WTC11 (cell line): ENCODE measurements at regions not wholly inside any gene's neighbourhood (a gene's known extent, or its start where the extent isn't known, plus 50 kb on each side); places are given as distances from the start of the nearest gene placed in this dataset.

Source experiments
- ATAC-seq: fragments of 200-7000 bp; cut with Tn5 transposase; 2 replicates; pipeline ENCODE4 v1.10.0; 2021; ENCODE audit warnings: mild to moderate bottlenecking, moderate library complexity
- CTCF ChIA-PET: fragments of 300-600 bp; sonication (Branson Sonifier 250); formaldehyde crosslinking; loops from one replicate; lab custom pipeline; 2021; ENCODE audit warnings: antibody characterized with exemption; lab: Charles Lee
- POLR2A ChIA-PET: fragments of 350-600 bp; sonication (Branson Sonifier 250); formaldehyde crosslinking; loops from one replicate; lab custom pipeline; 2021; ENCODE audit warnings: antibody characterized with exemption; lab: Charles Lee
- DNase-seq: peaks from one replicate; pipeline ENCODE4 v3.0.0; 2021; ENCODE audit warnings: low spot score
- H3K27ac Mint-ChIP-seq: 2 replicates; pipeline ENCODE4 v1.8.0; 2021; ENCODE audit warnings: mixed read lengths
- H3K27me3 Mint-ChIP-seq: 2 replicates; pipeline ENCODE4 v1.8.0; 2021; ENCODE audit warnings: low read depth, mild to moderate bottlenecking, moderate library complexity, mixed read lengths
- H3K36me3 Mint-ChIP-seq: 2 replicates; pipeline ENCODE4 v1.8.0; 2021; ENCODE audit warnings: mixed read lengths
- H3K4me1 Mint-ChIP-seq: 2 replicates; pipeline ENCODE4 v1.8.0; 2022; ENCODE audit warnings: mixed read lengths
- H3K4me3 Mint-ChIP-seq: 2 replicates; pipeline ENCODE4 v1.8.0; 2021; ENCODE audit warnings: mild to moderate bottlenecking, moderate library complexity, mixed read lengths
- H3K9me3 Mint-ChIP-seq: 2 replicates; pipeline ENCODE4 v1.8.0; 2021; ENCODE audit warnings: mixed read lengths
- CREB1 ChIP-seq: sonication (generic); formaldehyde crosslinking; IDR thresholded peaks from 2 replicates; pipeline ENCODE4 v1.8.0; 2023; ENCODE audit warnings: mild to moderate bottlenecking, missing genetic modification reagents
- EMX1 ChIP-seq: fragments of 250-450 bp; sonication (Bioruptor Pico); IDR thresholded peaks from 2 replicates; pipeline ENCODE4 v1.8.0; 2021; ENCODE audit warnings: mild to moderate bottlenecking
- FOXK1 ChIP-seq: sonication (generic); formaldehyde crosslinking; IDR thresholded peaks from 2 replicates; pipeline ENCODE4 v1.8.0; 2022; ENCODE audit warnings: mild to moderate bottlenecking, moderate library complexity, missing genetic modification reagents
- FOXP1 ChIP-seq: sonication (generic); formaldehyde crosslinking; IDR thresholded peaks from 2 replicates; pipeline ENCODE4 v1.8.0; 2022; ENCODE audit warnings: missing genetic modification reagents, mild to moderate bottlenecking, moderate library complexity, borderline replicate concordance
- JUN ChIP-seq: sonication (generic); formaldehyde crosslinking; IDR thresholded peaks from 2 replicates; pipeline ENCODE4 v1.8.0; 2023; ENCODE audit warnings: mild to moderate bottlenecking, missing genetic modification reagents
- NFATC4 ChIP-seq: fragments of 250-450 bp; sonication (Bioruptor Pico); IDR thresholded peaks from 2 replicates; pipeline ENCODE4 v1.9.0; 2021; ENCODE audit warnings: mild to moderate bottlenecking
- NR1H2 ChIP-seq: sonication (generic); formaldehyde crosslinking; IDR thresholded peaks from 2 replicates; pipeline ENCODE4 v1.9.0; 2021; ENCODE audit warnings: mild to moderate bottlenecking, moderate library complexity, missing genetic modification reagents
- NR2C2 ChIP-seq: sonication (generic); formaldehyde crosslinking; IDR thresholded peaks from 2 replicates; pipeline ENCODE4 v1.8.0; 2022; ENCODE audit warnings: mild to moderate bottlenecking, missing genetic modification reagents
- RELA ChIP-seq: sonication (generic); formaldehyde crosslinking; IDR thresholded peaks from 2 replicates; pipeline ENCODE4 v1.8.1; 2022; ENCODE audit warnings: missing genetic modification reagents, mild to moderate bottlenecking, borderline replicate concordance
- SMAD3 ChIP-seq: sonication (generic); formaldehyde crosslinking; IDR thresholded peaks from 2 replicates; pipeline ENCODE4 v1.8.0; 2022; ENCODE audit warnings: missing genetic modification reagents, mild to moderate bottlenecking, borderline replicate concordance
- ZNF219 ChIP-seq: sonication (generic); formaldehyde crosslinking; IDR thresholded peaks from 2 replicates; pipeline ENCODE4 v1.8.0; 2023; ENCODE audit warnings: missing genetic modification reagents, mild to moderate bottlenecking, borderline replicate concordance
- ZNF232 ChIP-seq: sonication (generic); formaldehyde crosslinking; IDR thresholded peaks from 2 replicates; pipeline ENCODE4 v1.8.0; 2022; ENCODE audit warnings: mild to moderate bottlenecking, missing genetic modification reagents
- ZNF317 ChIP-seq: sonication (generic); formaldehyde crosslinking; IDR thresholded peaks from 2 replicates; pipeline ENCODE4 v1.8.1; 2023; ENCODE audit warnings: low read depth, mild to moderate bottlenecking, moderate library complexity, missing genetic modification reagents, borderline replicate concordance
- ZNF423 ChIP-seq: fragments of 250-450 bp; sonication (Bioruptor Pico); IDR thresholded peaks from 2 replicates; pipeline ENCODE4 v2.1.2; 2022; ENCODE audit warnings: mild to moderate bottlenecking, moderate library complexity
- TF ChIP-seq, protein P1 (sequence below): sonication (generic); formaldehyde crosslinking; IDR thresholded peaks from 2 replicates; pipeline ENCODE4 v1.8.1; 2023; ENCODE audit warnings: mild to moderate bottlenecking, missing genetic modification reagents, moderate library complexity
- TF ChIP-seq, protein P2 (sequence below): fragments of 250-450 bp; sonication (Bioruptor Pico); conservative IDR thresholded peaks from 2 replicates; pipeline ENCODE4 v1.9.0; 2021; ENCODE audit warnings: mild to moderate bottlenecking
- TF ChIP-seq, protein P3 (sequence below): sonication (generic); formaldehyde crosslinking; IDR thresholded peaks from 2 replicates; pipeline ENCODE4 v1.8.1; 2023; ENCODE audit warnings: mild to moderate bottlenecking, missing genetic modification reagents
- TF ChIP-seq, protein P4 (sequence below): sonication (generic); formaldehyde crosslinking; IDR thresholded peaks from 2 replicates; pipeline ENCODE4 v1.8.0; 2023; ENCODE audit warnings: mild to moderate bottlenecking, missing genetic modification reagents
- TF ChIP-seq, protein P5 (sequence below): sonication (generic); formaldehyde crosslinking; IDR thresholded peaks from 2 replicates; pipeline ENCODE4 v1.8.1; 2023; ENCODE audit warnings: mild to moderate bottlenecking, missing genetic modification reagents, moderate library complexity
- TF ChIP-seq, protein P6 (sequence below): sonication (generic); formaldehyde crosslinking; IDR thresholded peaks from 2 replicates; pipeline ENCODE4 v1.8.0; 2022; ENCODE audit warnings: mild to moderate bottlenecking, missing genetic modification reagents
- TF ChIP-seq, protein P7 (sequence below): sonication (generic); formaldehyde crosslinking; IDR thresholded peaks from 2 replicates; pipeline ENCODE4 v1.8.0; 2022; ENCODE audit warnings: missing genetic modification reagents

DNA sequence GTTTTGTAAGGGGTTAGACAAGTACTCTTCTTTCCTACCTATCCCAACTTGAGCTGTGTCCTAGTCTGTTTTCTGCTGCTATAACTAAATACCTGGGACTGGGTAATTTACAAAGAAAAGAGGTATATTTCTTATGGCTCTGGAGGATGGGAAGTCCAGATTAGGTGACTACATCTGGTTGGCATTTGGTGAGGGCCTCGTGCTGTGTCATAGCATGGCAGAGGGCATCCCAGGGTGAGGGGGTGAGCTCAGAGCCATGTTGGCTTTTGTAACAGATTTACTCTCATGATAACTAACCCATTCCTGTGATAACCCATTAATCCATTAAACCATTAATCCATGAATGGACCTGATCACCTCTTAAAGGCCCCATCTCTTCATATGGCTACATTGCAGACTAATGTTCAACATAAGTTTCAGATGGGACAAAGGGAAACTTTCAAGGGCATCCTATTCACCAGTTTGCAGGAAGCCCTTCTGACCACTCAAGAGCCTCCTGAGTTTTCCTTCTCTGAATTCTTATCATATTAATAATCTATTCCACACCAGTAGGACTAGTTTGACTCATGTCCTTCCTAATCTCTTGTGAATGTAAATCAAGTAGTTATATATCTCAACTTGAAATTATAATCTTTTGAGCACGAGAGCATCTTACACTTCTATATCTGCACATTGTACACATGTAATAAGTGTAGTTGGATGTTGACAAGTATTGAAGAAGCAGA, 185.7 kb upstream of the ZPLD1 start:
- no peak overlapping the region for H3K4me3 Mint-ChIP-seq
- no peaks in the 10 kb centered on the region for H3K36me3 Mint-ChIP-seq
- no peak for ATAC-seq
- H3K4me1 Mint-ChIP-seq = no peaks in the 10 kb centered on the region
- ChIA-PET POLR2A (no interaction called here), CTCF (interaction anchor here (1.0 to 2.0 kb wide), 2 partner anchors 20 to 287 kb away, joined by 4 read pairs; no protein-coding TSS in a partner anchor)
- TF ChIP-seq, protein P1, sequence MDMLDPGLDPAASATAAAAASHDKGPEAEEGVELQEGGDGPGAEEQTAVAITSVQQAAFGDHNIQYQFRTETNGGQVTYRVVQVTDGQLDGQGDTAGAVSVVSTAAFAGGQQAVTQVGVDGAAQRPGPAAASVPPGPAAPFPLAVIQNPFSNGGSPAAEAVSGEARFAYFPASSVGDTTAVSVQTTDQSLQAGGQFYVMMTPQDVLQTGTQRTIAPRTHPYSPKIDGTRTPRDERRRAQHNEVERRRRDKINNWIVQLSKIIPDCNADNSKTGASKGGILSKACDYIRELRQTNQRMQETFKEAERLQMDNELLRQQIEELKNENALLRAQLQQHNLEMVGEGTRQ = no peak
- TF ChIP-seq FOXP1 (no peak), NR2C2 (no peak), ZNF219 (CRISPR knock-in tag) (no peak), FOXK1 (no peak), JUN (CRISPR knock-in tag) (no peak), ZNF317 (CRISPR knock-in tag) (no peak), RELA (CRISPR knock-in tag) (no peak), ZNF423 (no peak), EMX1 (CRISPR knock-in tag) (no peak)
- TF ChIP-seq, protein P2, sequence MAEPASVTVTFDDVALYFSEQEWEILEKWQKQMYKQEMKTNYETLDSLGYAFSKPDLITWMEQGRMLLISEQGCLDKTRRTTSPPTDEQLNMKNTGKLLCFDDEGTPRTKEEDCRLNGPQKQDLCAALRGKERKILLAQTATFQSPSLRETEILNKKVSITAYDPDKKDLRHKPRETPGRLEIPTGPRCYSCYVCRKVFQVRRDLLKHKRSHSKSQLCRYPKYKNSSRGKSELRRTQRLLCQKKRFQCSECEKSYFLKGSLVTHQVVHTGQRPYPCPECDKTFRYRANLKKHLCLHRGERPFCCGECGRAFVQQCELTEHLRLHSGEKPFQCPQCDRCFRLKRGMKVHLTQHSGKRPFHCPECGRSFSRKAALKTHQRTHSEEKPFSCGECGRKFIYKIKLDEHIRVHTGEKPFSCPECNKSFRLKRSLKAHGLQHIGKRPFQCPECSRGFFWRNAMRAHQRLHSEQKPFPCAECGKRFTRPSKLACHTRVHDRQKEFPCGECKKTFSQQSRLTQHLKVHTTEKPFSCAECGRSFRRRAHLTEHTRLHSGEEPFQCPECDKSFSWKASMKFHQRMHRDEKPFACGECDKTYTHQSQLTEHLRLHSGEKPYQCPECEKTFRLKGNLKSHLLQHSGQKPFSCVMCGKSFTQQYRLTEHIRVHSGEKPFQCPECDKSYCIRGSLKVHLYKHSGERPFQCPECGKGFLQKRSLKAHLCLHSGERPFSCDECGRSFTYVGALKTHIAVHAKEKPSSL (CRISPR knock-in tag) = no peak
- TF ChIP-seq, protein P3, sequence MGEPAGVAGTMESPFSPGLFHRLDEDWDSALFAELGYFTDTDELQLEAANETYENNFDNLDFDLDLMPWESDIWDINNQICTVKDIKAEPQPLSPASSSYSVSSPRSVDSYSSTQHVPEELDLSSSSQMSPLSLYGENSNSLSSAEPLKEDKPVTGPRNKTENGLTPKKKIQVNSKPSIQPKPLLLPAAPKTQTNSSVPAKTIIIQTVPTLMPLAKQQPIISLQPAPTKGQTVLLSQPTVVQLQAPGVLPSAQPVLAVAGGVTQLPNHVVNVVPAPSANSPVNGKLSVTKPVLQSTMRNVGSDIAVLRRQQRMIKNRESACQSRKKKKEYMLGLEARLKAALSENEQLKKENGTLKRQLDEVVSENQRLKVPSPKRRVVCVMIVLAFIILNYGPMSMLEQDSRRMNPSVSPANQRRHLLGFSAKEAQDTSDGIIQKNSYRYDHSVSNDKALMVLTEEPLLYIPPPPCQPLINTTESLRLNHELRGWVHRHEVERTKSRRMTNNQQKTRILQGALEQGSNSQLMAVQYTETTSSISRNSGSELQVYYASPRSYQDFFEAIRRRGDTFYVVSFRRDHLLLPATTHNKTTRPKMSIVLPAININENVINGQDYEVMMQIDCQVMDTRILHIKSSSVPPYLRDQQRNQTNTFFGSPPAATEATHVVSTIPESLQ (CRISPR knock-in tag) = no peak
- TF ChIP-seq, protein P4, sequence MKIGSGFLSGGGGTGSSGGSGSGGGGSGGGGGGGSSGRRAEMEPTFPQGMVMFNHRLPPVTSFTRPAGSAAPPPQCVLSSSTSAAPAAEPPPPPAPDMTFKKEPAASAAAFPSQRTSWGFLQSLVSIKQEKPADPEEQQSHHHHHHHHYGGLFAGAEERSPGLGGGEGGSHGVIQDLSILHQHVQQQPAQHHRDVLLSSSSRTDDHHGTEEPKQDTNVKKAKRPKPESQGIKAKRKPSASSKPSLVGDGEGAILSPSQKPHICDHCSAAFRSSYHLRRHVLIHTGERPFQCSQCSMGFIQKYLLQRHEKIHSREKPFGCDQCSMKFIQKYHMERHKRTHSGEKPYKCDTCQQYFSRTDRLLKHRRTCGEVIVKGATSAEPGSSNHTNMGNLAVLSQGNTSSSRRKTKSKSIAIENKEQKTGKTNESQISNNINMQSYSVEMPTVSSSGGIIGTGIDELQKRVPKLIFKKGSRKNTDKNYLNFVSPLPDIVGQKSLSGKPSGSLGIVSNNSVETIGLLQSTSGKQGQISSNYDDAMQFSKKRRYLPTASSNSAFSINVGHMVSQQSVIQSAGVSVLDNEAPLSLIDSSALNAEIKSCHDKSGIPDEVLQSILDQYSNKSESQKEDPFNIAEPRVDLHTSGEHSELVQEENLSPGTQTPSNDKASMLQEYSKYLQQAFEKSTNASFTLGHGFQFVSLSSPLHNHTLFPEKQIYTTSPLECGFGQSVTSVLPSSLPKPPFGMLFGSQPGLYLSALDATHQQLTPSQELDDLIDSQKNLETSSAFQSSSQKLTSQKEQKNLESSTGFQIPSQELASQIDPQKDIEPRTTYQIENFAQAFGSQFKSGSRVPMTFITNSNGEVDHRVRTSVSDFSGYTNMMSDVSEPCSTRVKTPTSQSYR (CRISPR knock-in tag) = no peak
- no peaks in the 10 kb centered on the region for H3K27me3 Mint-ChIP-seq
- no peak overlapping the region for H3K27ac Mint-ChIP-seq
- 0 out of 2 replicates have a peak, but pooled peaks cover 4% of the 10 kb centered on the region for H3K9me3 Mint-ChIP-seq
- no peak for DNase-seq

DNA sequence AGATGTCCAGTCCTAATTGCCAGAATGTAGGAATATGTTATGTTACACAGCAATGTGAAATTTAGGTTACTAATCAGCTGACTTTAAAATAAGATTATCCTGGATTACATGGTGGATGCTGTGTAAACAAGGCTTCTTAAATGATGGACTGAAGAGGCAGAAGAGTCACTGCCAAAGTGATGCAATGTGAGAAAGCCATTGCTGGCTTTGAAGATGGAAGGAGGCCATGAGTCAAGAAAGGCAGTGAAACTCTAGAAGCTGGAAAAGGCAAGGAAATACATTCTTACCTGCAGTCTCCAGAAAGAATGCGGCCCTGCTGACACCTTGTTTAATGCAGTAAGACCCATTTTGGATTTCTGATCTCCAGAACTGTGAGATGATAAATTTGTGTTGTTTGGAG, 179.1 kb upstream of the ZPLD1 start:
- ATAC-seq = no peak
- Mint-ChIP-seq H3K9me3 (0 out of 2 replicates have a peak, but pooled peaks cover 4% of the 10 kb centered on the region), H3K27ac (no peak overlapping the region), H3K27me3 (no peaks in the 10 kb centered on the region), H3K4me3 (no peak overlapping the region), H3K36me3 (no peaks in the 10 kb centered on the region), H3K4me1 (peaks cover 7% of the 10 kb centered on the region)
- ChIA-PET CTCF (interaction anchor here (0.9 kb wide), 1 partner anchor 215 kb away, joined by 3 read pairs; no protein-coding TSS in a partner anchor), POLR2A (interaction anchor here (0.6 kb wide), 1 partner anchor 450 kb away, joined by 3 read pairs; no protein-coding TSS in a partner anchor)
- no peak for DNase-seq
- TF ChIP-seq SMAD3 (CRISPR knock-in tag) (no peak), NR1H2 (no peak), CREB1 (CRISPR knock-in tag) (no peak), ZNF219 (CRISPR knock-in tag) (no peak), EMX1 (CRISPR knock-in tag) (no peak), ZNF232 (no peak), NFATC4 (CRISPR knock-in tag) (no peak), ZNF423 (no peak)
- TF ChIP-seq, protein P5, sequence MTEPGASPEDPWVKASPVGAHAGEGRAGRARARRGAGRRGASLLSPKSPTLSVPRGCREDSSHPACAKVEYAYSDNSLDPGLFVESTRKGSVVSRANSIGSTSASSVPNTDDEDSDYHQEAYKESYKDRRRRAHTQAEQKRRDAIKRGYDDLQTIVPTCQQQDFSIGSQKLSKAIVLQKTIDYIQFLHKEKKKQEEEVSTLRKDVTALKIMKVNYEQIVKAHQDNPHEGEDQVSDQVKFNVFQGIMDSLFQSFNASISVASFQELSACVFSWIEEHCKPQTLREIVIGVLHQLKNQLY (CRISPR knock-in tag) = no peak
- TF ChIP-seq, protein P6, sequence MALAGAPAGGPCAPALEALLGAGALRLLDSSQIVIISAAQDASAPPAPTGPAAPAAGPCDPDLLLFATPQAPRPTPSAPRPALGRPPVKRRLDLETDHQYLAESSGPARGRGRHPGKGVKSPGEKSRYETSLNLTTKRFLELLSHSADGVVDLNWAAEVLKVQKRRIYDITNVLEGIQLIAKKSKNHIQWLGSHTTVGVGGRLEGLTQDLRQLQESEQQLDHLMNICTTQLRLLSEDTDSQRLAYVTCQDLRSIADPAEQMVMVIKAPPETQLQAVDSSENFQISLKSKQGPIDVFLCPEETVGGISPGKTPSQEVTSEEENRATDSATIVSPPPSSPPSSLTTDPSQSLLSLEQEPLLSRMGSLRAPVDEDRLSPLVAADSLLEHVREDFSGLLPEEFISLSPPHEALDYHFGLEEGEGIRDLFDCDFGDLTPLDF = no peak
- TF ChIP-seq, protein P7, sequence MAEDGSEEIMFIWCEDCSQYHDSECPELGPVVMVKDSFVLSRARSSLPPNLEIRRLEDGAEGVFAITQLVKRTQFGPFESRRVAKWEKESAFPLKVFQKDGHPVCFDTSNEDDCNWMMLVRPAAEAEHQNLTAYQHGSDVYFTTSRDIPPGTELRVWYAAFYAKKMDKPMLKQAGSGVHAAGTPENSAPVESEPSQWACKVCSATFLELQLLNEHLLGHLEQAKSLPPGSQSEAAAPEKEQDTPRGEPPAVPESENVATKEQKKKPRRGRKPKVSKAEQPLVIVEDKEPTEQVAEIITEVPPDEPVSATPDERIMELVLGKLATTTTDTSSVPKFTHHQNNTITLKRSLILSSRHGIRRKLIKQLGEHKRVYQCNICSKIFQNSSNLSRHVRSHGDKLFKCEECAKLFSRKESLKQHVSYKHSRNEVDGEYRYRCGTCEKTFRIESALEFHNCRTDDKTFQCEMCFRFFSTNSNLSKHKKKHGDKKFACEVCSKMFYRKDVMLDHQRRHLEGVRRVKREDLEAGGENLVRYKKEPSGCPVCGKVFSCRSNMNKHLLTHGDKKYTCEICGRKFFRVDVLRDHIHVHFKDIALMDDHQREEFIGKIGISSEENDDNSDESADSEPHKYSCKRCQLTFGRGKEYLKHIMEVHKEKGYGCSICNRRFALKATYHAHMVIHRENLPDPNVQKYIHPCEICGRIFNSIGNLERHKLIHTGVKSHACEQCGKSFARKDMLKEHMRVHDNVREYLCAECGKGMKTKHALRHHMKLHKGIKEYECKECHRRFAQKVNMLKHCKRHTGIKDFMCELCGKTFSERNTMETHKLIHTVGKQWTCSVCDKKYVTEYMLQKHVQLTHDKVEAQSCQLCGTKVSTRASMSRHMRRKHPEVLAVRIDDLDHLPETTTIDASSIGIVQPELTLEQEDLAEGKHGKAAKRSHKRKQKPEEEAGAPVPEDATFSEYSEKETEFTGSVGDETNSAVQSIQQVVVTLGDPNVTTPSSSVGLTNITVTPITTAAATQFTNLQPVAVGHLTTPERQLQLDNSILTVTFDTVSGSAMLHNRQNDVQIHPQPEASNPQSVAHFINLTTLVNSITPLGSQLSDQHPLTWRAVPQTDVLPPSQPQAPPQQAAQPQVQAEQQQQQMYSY (CRISPR knock-in tag) = no peak
